ENCODE measurements at regions not wholly inside any gene's neighbourhood (a gene's known extent, or its start where the extent isn't known, plus 50 kb on each side); places are given as distances from the start of the nearest gene placed in this dataset.

GRCh38 chrX:39507617-39508299 lies 590.0 kb downstream of the BCOR start:
- TF ChIP-seq CTCF (IDR thresholded peaks at IDR 0.05) = no peak
- Histone ChIP-seq H3K9me3 (no peaks in the 10 kb centered on the region), H3K36me3 (no peaks in the 10 kb centered on the region), H3K27ac (no peak overlapping the region), H3K27me3 (replicated peaks; ENCODE audit: insufficient read depth) (no peaks in the 10 kb centered on the region), H3K4me1 (ENCODE audit: control insufficient read depth in 1 of 2, low read depth in 2 of 2) (no peaks in the 10 kb centered on the region), H3K4me3 (no peak overlapping the region)
- ATAC-seq (ENCODE audit: insufficient number of reproducible peaks, low FRiP score, low read depth) (no peak), DNase-seq (ENCODE audit: low spot score) (no peak)

DNA sequence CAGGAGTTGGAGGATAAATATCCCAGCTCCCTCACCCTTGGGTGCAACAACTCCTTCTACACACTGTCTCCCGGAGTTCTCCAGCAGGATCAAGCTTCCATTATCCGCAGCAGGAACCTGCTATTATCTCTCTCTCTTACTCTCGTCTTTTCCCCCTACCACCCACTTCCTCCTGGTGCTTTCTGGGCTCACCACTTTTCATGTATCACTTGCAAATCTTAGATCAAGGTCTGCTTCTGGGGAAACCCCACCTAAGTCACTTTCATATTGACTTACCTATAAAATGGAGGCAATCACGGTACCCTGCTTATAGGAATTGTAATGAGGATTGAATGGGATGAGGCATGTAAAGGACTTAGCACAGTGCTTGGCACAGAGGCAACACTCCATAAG lies 589.5 kb downstream of the BCOR start:
- no peak overlapping the region for H3K27ac ChIP-seq
- no peaks in the 10 kb centered on the region for H3K4me1 ChIP-seq (ENCODE audit: control insufficient read depth in 1 of 2, low read depth in 2 of 2)
- ATAC-seq (ENCODE audit: insufficient number of reproducible peaks, low FRiP score, low read depth) (no peak), DNase-seq (ENCODE audit: low spot score) (no peak)
- TF ChIP-seq CTCF (IDR thresholded peaks at IDR 0.05) = no peak
- no peaks in the 10 kb centered on the region for H3K27me3 ChIP-seq (replicated peaks; ENCODE audit: insufficient read depth)
- no peaks in the 10 kb centered on the region for H3K36me3 ChIP-seq
- no peak overlapping the region for H3K4me3 ChIP-seq
- H3K9me3 ChIP-seq = no peaks in the 10 kb centered on the region

DNA sequence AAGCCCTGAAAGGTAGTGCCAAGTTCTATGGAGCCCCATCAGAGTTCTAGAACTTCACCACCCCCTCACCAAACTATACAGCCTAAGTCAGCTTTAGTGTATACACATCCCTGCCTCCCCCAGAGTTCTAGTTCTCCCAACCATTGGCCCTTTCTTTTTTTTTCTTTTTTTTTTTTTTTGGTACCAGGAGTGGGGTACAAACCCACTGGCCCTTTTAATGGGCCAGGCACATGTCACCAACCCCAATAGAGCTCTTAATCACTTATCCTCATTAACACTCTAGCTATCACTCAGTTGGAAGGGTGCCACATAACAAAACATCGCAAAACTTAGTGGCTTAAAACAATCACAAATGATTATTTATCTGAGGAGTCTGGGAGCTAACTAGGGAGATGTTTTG lies 588.6 kb downstream of the BCOR start:
- no peak for TF ChIP-seq CTCF (IDR thresholded peaks at IDR 0.05)
- Histone ChIP-seq H3K27me3 (replicated peaks; ENCODE audit: insufficient read depth) (no peaks in the 10 kb centered on the region), H3K9me3 (no peaks in the 10 kb centered on the region), H3K36me3 (no peaks in the 10 kb centered on the region), H3K27ac (no peak overlapping the region), H3K4me3 (no peak overlapping the region), H3K4me1 (ENCODE audit: control insufficient read depth in 1 of 2, low read depth in 2 of 2) (no peaks in the 10 kb centered on the region)
- ATAC-seq (ENCODE audit: insufficient number of reproducible peaks, low FRiP score, low read depth) (no peak), DNase-seq (ENCODE audit: low spot score) (no peak)

DNA sequence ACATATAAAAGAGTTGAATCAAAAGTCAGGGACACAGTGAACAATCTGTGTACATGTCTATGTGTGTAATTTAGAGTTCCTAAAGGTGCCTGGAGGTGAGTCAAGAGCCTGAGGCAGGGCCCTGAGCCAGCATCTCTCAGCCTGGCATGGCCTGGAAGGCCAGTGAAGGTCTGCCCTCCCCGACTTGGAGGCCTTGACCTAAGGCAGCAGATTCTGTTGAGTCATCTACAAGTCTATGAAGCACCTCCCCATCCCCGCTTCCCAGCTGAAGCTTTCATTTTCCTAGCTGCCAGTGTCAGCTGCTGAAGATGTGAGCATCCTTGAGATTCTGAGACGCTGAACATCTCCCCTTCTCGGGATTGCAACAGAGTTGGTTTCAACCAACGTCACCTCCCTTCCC lies 583.9 kb downstream of the BCOR start:
- Histone ChIP-seq H3K27ac (no peak overlapping the region), H3K9me3 (no peaks in the 10 kb centered on the region)

DNA sequence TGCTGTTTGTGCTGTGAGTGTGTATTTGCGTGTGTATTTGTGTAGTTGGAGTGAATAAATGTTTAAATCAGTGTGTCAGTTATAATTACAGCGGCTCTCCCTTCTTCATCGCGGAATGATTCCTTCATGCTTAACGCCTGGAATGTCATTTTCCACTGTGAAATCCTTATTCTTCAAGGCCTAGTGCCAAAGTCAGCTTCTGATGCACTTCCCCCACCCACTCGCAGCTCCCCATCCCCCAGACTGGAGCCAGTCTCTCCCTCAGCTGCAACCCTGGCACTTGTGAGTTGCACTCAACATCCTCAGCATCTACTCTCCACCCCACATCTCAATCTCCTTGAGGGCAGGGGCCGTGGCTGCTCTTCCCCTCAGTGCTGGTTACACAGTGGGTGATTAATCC lies 583.0 kb downstream of the BCOR start:
- Histone ChIP-seq H3K27ac (no peak overlapping the region), H3K4me1 (ENCODE audit: control insufficient read depth in 1 of 2, low read depth in 2 of 2) (no peaks in the 10 kb centered on the region), H3K27me3 (replicated peaks; ENCODE audit: insufficient read depth) (no peaks in the 10 kb centered on the region), H3K4me3 (no peak overlapping the region), H3K9me3 (no peaks in the 10 kb centered on the region), H3K36me3 (no peaks in the 10 kb centered on the region)
- DNase-seq (ENCODE audit: low spot score) = no peak
- no peak for TF ChIP-seq CTCF (IDR thresholded peaks at IDR 0.05)
- ATAC-seq (ENCODE audit: insufficient number of reproducible peaks, low FRiP score, low read depth) = no peak

More for the DNA sequence above, 583.9 kb downstream of the BCOR start:
- Histone ChIP-seq H3K4me1 (ENCODE audit: control insufficient read depth in 1 of 2, low read depth in 2 of 2) (no peaks in the 10 kb centered on the region), H3K4me3 (no peak overlapping the region), H3K36me3 (no peaks in the 10 kb centered on the region), H3K27me3 (replicated peaks; ENCODE audit: insufficient read depth) (no peaks in the 10 kb centered on the region)
- DNase-seq (ENCODE audit: low spot score) (no peak), ATAC-seq (ENCODE audit: insufficient number of reproducible peaks, low FRiP score, low read depth) (no peak)
- TF ChIP-seq CTCF (IDR thresholded peaks at IDR 0.05) = no peak
